GM12878 (cell line): ENCODE measurements at regions not wholly inside any gene's neighbourhood (a gene's known extent, or its start where the extent isn't known, plus 50 kb on each side); places are given as distances from the start of the nearest gene placed in this dataset.

Experiments
- ATAC-seq: fragments of 200-7000 bp; cut with Tn5 transposase; 3 replicates; pipeline ENCODE4 v1.9.1; 2020; ENCODE audit warnings: mild to moderate bottlenecking, moderate library complexity
- BruUV-seq: library from RNA; stranded (reverse); fragments of 400-500 nt; replicated peaks from 2 replicates; lab custom pipeline; 2021; lab: Mats Ljungman, UMichigan
- CTCF ChIA-PET: fragments of 300-600 bp; sonication (Branson Sonifier 250); formaldehyde crosslinking; extraction: SDS; loops from one replicate; lab custom pipeline; 2021; ENCODE audit warnings: inconsistent platforms; lab: Yijun Ruan, JAX
- POLR2A ChIA-PET: fragments of 350-600 bp; formaldehyde crosslinking; extraction: SDS; loops from one replicate; lab custom pipeline; 2021; ENCODE audit warnings: inconsistent platforms; lab: Charles Lee
- RAD21 ChIA-PET: fragments of 300-600 bp; sonication (Branson Sonifier 250); formaldehyde crosslinking; loops from one replicate; lab custom pipeline; 2023; ENCODE audit warnings: antibody characterized with exemption; ENCODE audit not compliant: unreplicated experiment; lab: Charles Lee
- SMC1A ChIA-PET: fragments of 300-600 bp; sonication (Branson Sonifier 250); formaldehyde crosslinking; loops from one replicate; lab custom pipeline; 2023; ENCODE audit not compliant: unreplicated experiment, uncharacterized antibody; lab: Charles Lee
- DNase-seq: peaks from one replicate; pipeline ENCODE4 v3.0.0-alpha.2; 2011; ENCODE audit warnings: low read depth, low spot score
- FAIRE-seq: peaks from 3 replicates; lab custom pipeline; 2011; peaks lifted over from hg19 to GRCh38; lab: Jason Lieb, UNC
- H2AFZ ChIP-seq: 2 replicates; pipeline ENCODE4 v1.6.0; 2011; ENCODE audit warnings: low read depth, low read length, control low read depth; ENCODE audit not compliant: control insufficient read depth
- H3K27ac ChIP-seq: 2 replicates; pipeline ENCODE4 v1.5.1; 2011; ENCODE audit warnings: control low read depth; ENCODE audit not compliant: control insufficient read depth, insufficient read depth
- H3K27me3 ChIP-seq, 2 experiments: replicated peaks in 1 of 2; 2 replicates each; pipeline versions ENCODE4 v1.6.0 to v1.6.1; 2011; ENCODE audit warnings: low read length in 1 of 2; ENCODE audit not compliant: control insufficient read depth in 2 of 2, insufficient read depth in 2 of 2
- H3K36me3 ChIP-seq, 2 experiments: 2 replicates each; pipeline ENCODE4 v1.5.1; 2011; ENCODE audit warnings: low read length in 1 of 2; ENCODE audit not compliant: control insufficient read depth in 2 of 2, insufficient read depth in 2 of 2
- H3K4me1 ChIP-seq: 2 replicates; pipeline ENCODE4 v1.6.1; 2011; ENCODE audit warnings: mild to moderate bottlenecking, low read length, moderate library complexity, mixed read lengths; ENCODE audit not compliant: control insufficient read depth, insufficient read depth
- H3K4me2 ChIP-seq: 2 replicates; pipeline ENCODE4 v1.6.0; 2011; ENCODE audit warnings: control low read depth; ENCODE audit not compliant: control insufficient read depth, insufficient read depth
- H3K4me3 ChIP-seq: fragments of 200-600 bp; sonication (generic); 2 replicates; pipeline ENCODE4 v1.5.1; 2016
- H3K79me2 ChIP-seq: 2 replicates; pipeline ENCODE4 v1.6.0; 2011; ENCODE audit warnings: low read length; ENCODE audit not compliant: control insufficient read depth, insufficient read depth
- H3K9ac ChIP-seq: 2 replicates; pipeline ENCODE4 v1.8.0; 2011; ENCODE audit warnings: low read length, control low read depth, mixed read lengths; ENCODE audit not compliant: control insufficient read depth, insufficient read depth
- H3K9me3 ChIP-seq: replicated peaks from 3 replicates; pipeline ENCODE4 v1.5.1; 2011; ENCODE audit warnings: mild to moderate bottlenecking, low read length; ENCODE audit not compliant: control insufficient read depth, insufficient read depth
- H4K20me1 ChIP-seq: 2 replicates; pipeline ENCODE4 v1.6.0; 2011; ENCODE audit not compliant: control insufficient read depth, insufficient read depth
- CEBPB ChIP-seq, 2 experiments: fragments of 150-350 bp in 1 of 2; IDR thresholded peaks; 2 replicates each; pipeline ENCODE4 v1.6.1; 2012 to 2014; ENCODE audit warnings: low read depth in 2 of 2, low read length in 2 of 2, borderline replicate concordance in 1 of 2, inconsistent platforms in 1 of 2
- EED ChIP-seq: sonication (generic); IDR thresholded peaks from 2 replicates; pipeline ENCODE4 v1.6.1; 2016; ENCODE audit warnings: antibody characterized with exemption, low read depth
- IKZF1 ChIP-seq: fragments of 450-650 bp; conservative IDR thresholded peaks from 2 replicates; pipeline ENCODE4 v1.6.1; 2017; ENCODE audit warnings: antibody characterized with exemption, mild to moderate bottlenecking
- IRF5 ChIP-seq: fragments of 450-650 bp; IDR thresholded peaks from 2 replicates; pipeline ENCODE4 v1.6.1; 2017; ENCODE audit warnings: borderline replicate concordance
- KLF5 ChIP-seq: fragments of 450-650 bp; IDR thresholded peaks from 2 replicates; pipeline ENCODE4 v1.6.1; 2014; ENCODE audit warnings: mild to moderate bottlenecking; ENCODE audit not compliant: partially characterized antibody
- MYC ChIP-seq: IDR thresholded peaks from 2 replicates; pipeline ENCODE4 v1.6.1; 2011; ENCODE audit warnings: mild to moderate bottlenecking, low read length, moderate library complexity, inconsistent platforms; ENCODE audit not compliant: insufficient read depth, insufficient replicate concordance, insufficient read length, severe bottlenecking
- NFIC ChIP-seq: IDR thresholded peaks from 2 replicates; pipeline ENCODE4 v1.6.1; 2012; ENCODE audit warnings: low read depth, mild to moderate bottlenecking, inconsistent platforms, low read length, moderate library complexity
- NR2C2 ChIP-seq: IDR thresholded peaks from 2 replicates; pipeline ENCODE4 v1.6.1; 2011; ENCODE audit warnings: borderline replicate concordance, low read depth; ENCODE audit not compliant: control insufficient read depth, insufficient read length
- PAX8 ChIP-seq: fragments of 450-650 bp; IDR thresholded peaks from 2 replicates; pipeline ENCODE4 v1.6.1; 2017; ENCODE audit warnings: mild to moderate bottlenecking, moderate library complexity
- RELA ChIP-seq: fragments of 450-650 bp; IDR thresholded peaks from 2 replicates; pipeline ENCODE4 v1.8.0; 2014; ENCODE audit warnings: borderline replicate concordance; ENCODE audit not compliant: partially characterized antibody
- RELB ChIP-seq: fragments of 450-650 bp; IDR thresholded peaks from 2 replicates; pipeline ENCODE4 v1.6.1; 2017; ENCODE audit warnings: low read depth, mild to moderate bottlenecking, moderate library complexity
- SIX5 ChIP-seq: IDR thresholded peaks from 2 replicates; pipeline ENCODE4 v1.6.1; 2011; ENCODE audit warnings: mild to moderate bottlenecking, low read depth, low read length, moderate library complexity; ENCODE audit not compliant: severe bottlenecking
- SREBF1 ChIP-seq: IDR thresholded peaks from 2 replicates; pipeline ENCODE4 v1.6.1; 2012; ENCODE audit warnings: mild to moderate bottlenecking, low read length
- STAT1 ChIP-seq: fragments of 450-650 bp; conservative IDR thresholded peaks from 2 replicates; pipeline ENCODE4 v1.6.1; 2014; ENCODE audit warnings: antibody characterized with exemption, mild to moderate bottlenecking
- STAT3 ChIP-seq: IDR thresholded peaks from 2 replicates; pipeline ENCODE4 v1.6.1; 2011; ENCODE audit warnings: low read depth, low read length, improper control_type of control experiment
- TCF7 ChIP-seq: IDR thresholded peaks from 2 replicates; pipeline ENCODE4 v1.6.1; 2014; ENCODE audit warnings: antibody characterized with exemption, borderline replicate concordance
- WGBS: methylation state at CpG from one replicate; pipeline ENCODE4 v1.1.6; 2016; ENCODE audit warnings: low lambda C conversion rate; ENCODE audit not compliant: insufficient replicate concordance, insufficient coverage; ENCODE audit errors: missing lambda C conversion rate; 5-methylcytosine and 5-hydroxymethylcytosine counted together
- in situ Hi-C: fragments of 300-500 bp; cut with MboI; formaldehyde crosslinking; loops from 9 replicates; pipeline ENCODE4 v1.14.3; 2018; ENCODE audit warnings: mixed read lengths
- intact Hi-C: fragments of 100-400 bp; cut with micrococcal nuclease; formaldehyde crosslinking; loops from one replicate; pipeline ENCODE4 v1.14.2; 2022; ENCODE audit not compliant: unreplicated experiment

GRCh38 chr2:211228559-211228958 lies 672.2 kb downstream of the CPS1 start:
- H3K4me1 ChIP-seq: no peaks in the 10 kb centered on the region
- DNase-seq (no peak), ATAC-seq (no peak), FAIRE-seq (no peak)
- H3K27ac ChIP-seq: no peak overlapping the region
- H3K4me3 ChIP-seq: no peak overlapping the region
- RAD21 ChIA-PET: no interaction called here
- SMC1A ChIA-PET: no interaction called here
- no peaks in the 10 kb centered on the region for H4K20me1 ChIP-seq
- H2AFZ ChIP-seq: no peak overlapping the region
- H3K9ac ChIP-seq: no peak overlapping the region
- in situ Hi-C loops: no loop called here
- H3K27me3 ChIP-seq: no peaks in the 10 kb centered on the region
- H3K36me3 ChIP-seq: no peaks in the 10 kb centered on the region
- 8% methylated on average over 3 of the region's 3 CpGs for WGBS
- no TSS peak for BruUV-seq
- intact Hi-C loops: no loop called here
- no peaks in the 10 kb centered on the region for H3K79me2 ChIP-seq
- TF ChIP-seq IKZF1: no peak
- TF ChIP-seq RELB: no peak
- no peak for TF ChIP-seq PAX8
- no peak for TF ChIP-seq STAT1
- TF ChIP-seq SIX5: no peak
- no peak for TF ChIP-seq TCF7
- TF ChIP-seq, all 136 proteins: peak for 0
- Histone ChIP-seq H3K9me3 (no peaks in the 10 kb centered on the region), H3K4me2 (no peak overlapping the region)
- CTCF ChIA-PET: no interaction called here
- POLR2A ChIA-PET: no interaction called here

DNA sequence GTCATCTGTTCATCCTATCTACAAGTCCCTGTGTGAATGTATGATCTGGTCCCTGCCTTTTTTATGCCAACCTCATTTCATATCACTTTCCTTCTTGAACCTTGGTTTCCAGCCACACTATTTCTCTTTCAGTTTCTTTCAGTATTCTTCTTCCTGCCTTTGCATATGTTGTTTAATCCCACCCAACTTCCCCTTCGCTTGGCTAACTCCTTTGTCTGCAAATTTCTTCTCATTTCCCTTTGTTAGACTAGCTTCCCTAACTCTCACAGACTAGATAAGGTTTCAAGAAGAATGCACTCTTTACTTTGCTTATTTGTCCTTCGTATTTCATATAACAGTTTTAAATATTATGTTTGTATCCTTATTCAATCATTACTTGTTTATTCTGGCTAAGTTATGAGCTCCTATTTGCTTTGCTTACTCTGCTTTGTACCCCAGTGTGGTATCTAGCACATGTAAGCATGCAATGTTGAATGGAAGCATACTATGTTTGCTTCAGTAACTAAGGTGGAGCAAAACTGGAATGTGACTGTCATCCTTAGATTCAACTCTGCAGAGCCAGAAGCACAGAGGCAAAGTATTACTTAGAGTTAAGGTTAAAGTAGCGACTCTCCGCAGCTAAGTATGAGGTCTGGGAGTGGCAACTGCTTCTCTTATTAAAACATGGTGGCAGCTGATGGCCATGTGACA lies 681.3 kb downstream of the CPS1 start:
- ChIA-PET CTCF (no interaction called here), RAD21 (no interaction called here), SMC1A (no interaction called here), POLR2A (no interaction called here)
- no TSS peak for BruUV-seq
- Histone ChIP-seq H2AFZ (no peak overlapping the region), H3K4me3 (no peak overlapping the region), H3K79me2 (no peaks in the 10 kb centered on the region), H3K4me1 (no peaks in the 10 kb centered on the region), H3K9me3 (no peaks in the 10 kb centered on the region), H3K36me3 (no peaks in the 10 kb centered on the region), H4K20me1 (no peaks in the 10 kb centered on the region), H3K27ac (no peak overlapping the region), H3K9ac (no peak overlapping the region), H3K27me3 (no peaks in the 10 kb centered on the region), H3K4me2 (no peak overlapping the region)
- ATAC-seq (no peak), FAIRE-seq (no peak), DNase-seq (no peak)
- 17% methylated on average over 4 of the region's 4 CpGs for WGBS
- intact Hi-C loops (no loop called here), in situ Hi-C loops (no loop called here)
- TF ChIP-seq NFIC: no peak
- no peak for TF ChIP-seq KLF5
- no peak for TF ChIP-seq CEBPB (IDR thresholded peaks at IDR 0.05; ENCODE audit: borderline replicate concordance in 1 of 2, low read depth in 2 of 2, low read length in 2 of 2)
- TF ChIP-seq NR2C2: no peak
- no peak for TF ChIP-seq STAT3
- TF ChIP-seq IRF5: no peak
- TF ChIP-seq SREBF1: no peak
- no peak for TF ChIP-seq EED
- no peak for TF ChIP-seq RELA
- TF ChIP-seq MYC: no peak
